ENCODE measurements at regions not wholly inside any gene's neighbourhood (a gene's known extent, or its start where the extent isn't known, plus 50 kb on each side); places are given as distances from the start of the nearest gene placed in this dataset.
A peak's percentile ranks its signal among the peaks of the same experiment; 100 is the strongest.

GRCh38 chr6:2435323-2435722, 189.9 kb upstream of the GMDS start:
- no TSS peak for BruUV-seq (replicated peaks)
- Histone ChIP-seq H3F3A (ENCODE audit: insufficient read depth, low read depth) (0 out of 2 replicates have a peak, but pooled peaks cover 6% of the 10 kb centered on the region), H2AFZ (no peak overlapping the region), H3K4me2 (no peak overlapping the region), H3K4me3 (no peak overlapping the region), H3K36me3 (ENCODE audit: low read depth) (no peaks in the 10 kb centered on the region), H3K4me1 (replicated peaks; ENCODE audit: insufficient read depth) (peaks cover 37% of the 10 kb centered on the region), H3K27me3 (ENCODE audit: insufficient read depth, low read depth) (no peaks in the 10 kb centered on the region), H3K27ac (peak overlapping the region; percentile 94; the same call in 1 of the 2 replicates), H4K20me1 (ENCODE audit: insufficient read depth) (no peaks in the 10 kb centered on the region), H3K9me2 (ENCODE audit: insufficient read depth) (no peaks in the 10 kb centered on the region), H3K79me2 (ENCODE audit: low read depth) (no peaks in the 10 kb centered on the region), H3K9me3 (ENCODE audit: insufficient read depth, low read depth) (no peaks in the 10 kb centered on the region)
- DNase-seq = no peak
- ChIA-PET CTCF (no interaction called here), POLR2A (ENCODE audit: unreplicated experiment) (no interaction called here)
- TF ChIP-seq EZH2 (IDR thresholded peaks at IDR 0.05; ENCODE audit: low read depth) (no peak), CTCF (conservative IDR thresholded peaks at IDR 0.05) (no peak)
- intact Hi-C loops (cut with micrococcal nuclease; ENCODE audit: unreplicated experiment) = loop anchor here (10.0 kb wide), 1 partner anchor 481 kb away; no protein-coding TSS in a partner anchor

GRCh38 chr6:2434912-2435311, 189.5 kb upstream of the GMDS start:
- Histone ChIP-seq H3K9me3 (ENCODE audit: insufficient read depth, low read depth) (no peaks in the 10 kb centered on the region), H3K27me3 (ENCODE audit: insufficient read depth, low read depth) (no peaks in the 10 kb centered on the region), H3K79me2 (ENCODE audit: low read depth) (no peaks in the 10 kb centered on the region), H3K27ac (peak overlapping the region; percentile 94), H3K4me3 (no peak overlapping the region), H3K9me2 (ENCODE audit: insufficient read depth) (no peaks in the 10 kb centered on the region), H3K4me1 (replicated peaks; ENCODE audit: insufficient read depth) (peaks cover 37% of the 10 kb centered on the region), H3F3A (ENCODE audit: insufficient read depth, low read depth) (0 out of 2 replicates have a peak, but pooled peaks cover 6% of the 10 kb centered on the region), H2AFZ (no peak overlapping the region), H4K20me1 (ENCODE audit: insufficient read depth) (no peaks in the 10 kb centered on the region), H3K36me3 (ENCODE audit: low read depth) (no peaks in the 10 kb centered on the region), H3K4me2 (0 out of 2 replicates have a peak overlapping the region, but pooled peaks have one; percentile 51)
- TF ChIP-seq EZH2 (IDR thresholded peaks at IDR 0.05; ENCODE audit: low read depth) (no peak), CTCF (conservative IDR thresholded peaks at IDR 0.05) (no peak)
- BruUV-seq (replicated peaks) = no TSS peak
- DNase-seq = no peak
- intact Hi-C loops (cut with micrococcal nuclease; ENCODE audit: unreplicated experiment) = loop anchor here (1.0 to 10.0 kb wide), 4 partner anchors 188 to 480 kb away; partner anchors contain the start of gene GMDS
- ChIA-PET POLR2A (ENCODE audit: unreplicated experiment) (interaction anchor here (0.6 kb wide), 1 partner anchor 129 kb away, joined by 5 read pairs; no protein-coding TSS in a partner anchor), CTCF (no interaction called here)

GRCh38 chr6:2434116-2434515, 188.7 kb upstream of the GMDS start:
- Histone ChIP-seq H3F3A (ENCODE audit: insufficient read depth, low read depth) (0 out of 2 replicates have a peak, but pooled peaks cover 6% of the 10 kb centered on the region), H3K36me3 (ENCODE audit: low read depth) (no peaks in the 10 kb centered on the region), H3K9me3 (ENCODE audit: insufficient read depth, low read depth) (no peaks in the 10 kb centered on the region), H3K9me2 (ENCODE audit: insufficient read depth) (no peaks in the 10 kb centered on the region), H3K4me2 (peak overlapping the region; percentile 51), H3K4me3 (0 out of 2 replicates have a peak overlapping the region, but pooled peaks have one; percentile 10), H2AFZ (no peak overlapping the region), H3K4me1 (replicated peaks; ENCODE audit: insufficient read depth) (peaks cover 37% of the 10 kb centered on the region), H3K27ac (peak overlapping the region; percentile 94), H3K79me2 (ENCODE audit: low read depth) (no peaks in the 10 kb centered on the region), H3K27me3 (ENCODE audit: insufficient read depth, low read depth) (no peaks in the 10 kb centered on the region), H4K20me1 (ENCODE audit: insufficient read depth) (no peaks in the 10 kb centered on the region)
- TF ChIP-seq EZH2 (IDR thresholded peaks at IDR 0.05; ENCODE audit: low read depth) (no peak), CTCF (conservative IDR thresholded peaks at IDR 0.05) (no peak)
- DNase-seq = peak; percentile 85 to 87
- ChIA-PET CTCF (interaction anchor here (0.7 kb wide), 1 partner anchor 80 kb away, joined by 3 read pairs; no protein-coding TSS in a partner anchor), POLR2A (ENCODE audit: unreplicated experiment) (interaction anchor here (0.6 to 0.7 kb wide), 3 partner anchors 70 to 288 kb away, joined by 4 to 5 read pairs (median 4); no protein-coding TSS in a partner anchor)
- intact Hi-C loops (cut with micrococcal nuclease; ENCODE audit: unreplicated experiment) = loop anchor here (1.0 to 10.0 kb wide), 4 partner anchors 187 to 479 kb away; partner anchors contain the start of gene GMDS
- BruUV-seq (replicated peaks) = no TSS peak
